A549 (cell line): ENCODE measurements at regions not wholly inside any gene's neighbourhood (a gene's known extent, or its start where the extent isn't known, plus 50 kb on each side); places are given as distances from the start of the nearest gene placed in this dataset.

Source experiments
- ATAC-seq, 2 experiments: fragments of 200-7000 bp in 1 of 2; fragments of >200 bp in 1 of 2; cut with Nextera tagmentation in 1 of 2; cut with Tn5 transposase in 1 of 2; 3 replicates each; pipeline versions ENCODE4 v1.8.0 to v1.9.1; 2018 to 2020; ENCODE audit warnings: mild to moderate bottlenecking in 1 of 2, moderate library complexity in 1 of 2
- CTCF ChIA-PET: fragments of 300-600 bp; sonication (Branson Sonifier 250); formaldehyde crosslinking; extraction: SDS; loops from one replicate; lab custom pipeline; 2021; ENCODE audit warnings: antibody characterized with exemption, inconsistent platforms; lab: Yijun Ruan, JAX
- POLR2A ChIA-PET: fragments of 350-600 bp; formaldehyde crosslinking; extraction: SDS; loops from one replicate; lab custom pipeline; 2021; ENCODE audit warnings: antibody characterized with exemption, inconsistent platforms; lab: Yijun Ruan, JAX
- DNase-seq, 2 experiments: peaks; one replicate each; pipeline versions ENCODE4 v3.0.0 to v3.0.0-alpha.2; 2011 to 2016; ENCODE audit warnings: low read depth in 1 of 2, low spot score in 1 of 2
- FAIRE-seq: peaks from 2 replicates; lab custom pipeline; 2011; peaks lifted over from hg19 to GRCh38; lab: Jason Lieb, UNC
- H3K27ac ChIP-seq, 2 experiments: fragments of >200 bp; sonication (Bioruptor Twin); formaldehyde crosslinking; 3 replicates each; pipeline ENCODE4 v1.5.1; 2016 to 2017
- H3K4me1 ChIP-seq: fragments of >200 bp; sonication (Bioruptor Twin); formaldehyde crosslinking; 3 replicates; pipeline ENCODE4 v1.6.1; 2016
- H3K4me2 ChIP-seq: fragments of >200 bp; sonication (Bioruptor Twin); formaldehyde crosslinking; 3 replicates; pipeline ENCODE4 v1.6.1; 2016
- H3K4me3 ChIP-seq: fragments of >200 bp; sonication (Bioruptor Twin); formaldehyde crosslinking; 3 replicates; pipeline ENCODE4 v1.5.1; 2016
- H3K9me3 ChIP-seq: fragments of >200 bp; sonication (Bioruptor Twin); formaldehyde crosslinking; 3 replicates; pipeline ENCODE4 v1.6.1; 2016
- BCL3 ChIP-seq: fragments of >200 bp; sonication (Bioruptor Twin); formaldehyde crosslinking; IDR thresholded peaks from 3 replicates; pipeline ENCODE4 v1.6.1; 2016
- BHLHE40 ChIP-seq: IDR thresholded peaks from 2 replicates; pipeline ENCODE4 v1.6.1; 2012; ENCODE audit warnings: low read depth, low read length, inconsistent platforms
- CHD2 ChIP-seq: fragments of 150-350 bp; IDR thresholded peaks from 2 replicates; pipeline ENCODE4 v1.6.1; 2014; ENCODE audit warnings: low read length; ENCODE audit not compliant: partially characterized antibody
- CTCF ChIP-seq: fragments of >200 bp; sonication (Bioruptor Twin); formaldehyde crosslinking; IDR thresholded peaks from 3 replicates; pipeline ENCODE4 v1.5.1; 2016
- EP300 ChIP-seq, 2 experiments: fragments of >200 bp; sonication (Bioruptor Twin); formaldehyde crosslinking; IDR thresholded peaks; 2 replicates in 1 of 2; 3 replicates in 1 of 2; pipeline ENCODE4 v1.6.1; 2016 to 2017
- FOSB ChIP-seq: fragments of 250-450 bp; sonication (Bioruptor Pico); IDR thresholded peaks from 2 replicates; pipeline ENCODE4 v1.5.0; 2020; ENCODE audit warnings: mild to moderate bottlenecking, moderate library complexity
- GATA3 ChIP-seq: IDR thresholded peaks from 2 replicates; pipeline ENCODE4 v1.6.1; 2012; ENCODE audit warnings: borderline replicate concordance
- HDAC2 ChIP-seq: fragments of 200-600 bp; sonication (generic); IDR thresholded peaks from 2 replicates; pipeline ENCODE4 v1.6.1; 2016
- HEYL ChIP-seq: fragments of 250-450 bp; sonication (Bioruptor Pico); IDR thresholded peaks from 2 replicates; pipeline ENCODE4 v1.8.0; 2021; ENCODE audit warnings: mild to moderate bottlenecking, moderate library complexity
- HOXB5 ChIP-seq: fragments of 250-450 bp; sonication (Bioruptor Pico); IDR thresholded peaks from 2 replicates; pipeline ENCODE4 v1.5.0; 2020; ENCODE audit warnings: mild to moderate bottlenecking, moderate library complexity
- JUN ChIP-seq, 2 experiments: fragments of >200 bp; sonication (Bioruptor Twin); formaldehyde crosslinking; IDR thresholded peaks; 2 replicates in 1 of 2; 3 replicates in 1 of 2; pipeline ENCODE4 v1.6.1; 2016 to 2017
- KDM1A ChIP-seq: fragments of 200-600 bp; sonication (generic); IDR thresholded peaks from 2 replicates; pipeline ENCODE4 v1.6.1; 2016; ENCODE audit warnings: low read depth, mild to moderate bottlenecking
- KDM5A ChIP-seq: fragments of 200-600 bp; sonication (generic); IDR thresholded peaks from 2 replicates; pipeline ENCODE4 v1.6.1; 2016; ENCODE audit warnings: antibody characterized with exemption, mild to moderate bottlenecking
- MAFK ChIP-seq: fragments of 450-650 bp; IDR thresholded peaks from 2 replicates; pipeline ENCODE4 v1.6.1; 2014; ENCODE audit not compliant: partially characterized antibody
- MYC ChIP-seq: IDR thresholded peaks from 2 replicates; pipeline ENCODE4 v1.6.1; 2012; ENCODE audit warnings: mild to moderate bottlenecking, inconsistent platforms, low read length, improper control_type of control experiment, borderline replicate concordance
- NR3C1 ChIP-seq: fragments of >200 bp; sonication (Bioruptor Twin); formaldehyde crosslinking; IDR thresholded peaks from 3 replicates; pipeline ENCODE4 v1.6.1; 2017
- PHF8 ChIP-seq: fragments of 200-600 bp; sonication (generic); IDR thresholded peaks from 2 replicates; pipeline ENCODE4 v1.6.1; 2016; ENCODE audit warnings: low read depth, mild to moderate bottlenecking, antibody characterized with exemption, moderate library complexity, borderline replicate concordance
- RARB ChIP-seq: fragments of 250-450 bp; sonication (Bioruptor Pico); IDR thresholded peaks from 2 replicates; pipeline ENCODE4 v1.8.0; 2021; ENCODE audit warnings: mild to moderate bottlenecking, moderate library complexity
- REST ChIP-seq: fragments of 200-600 bp; sonication (generic); IDR thresholded peaks from 2 replicates; pipeline ENCODE4 v1.6.1; 2016; ENCODE audit warnings: antibody characterized with exemption, mild to moderate bottlenecking, moderate library complexity
- SREBF2 ChIP-seq: fragments of 450-650 bp; IDR thresholded peaks from 2 replicates; pipeline ENCODE4 v1.6.1; 2014; ENCODE audit warnings: mild to moderate bottlenecking, moderate library complexity
- ZFP36 ChIP-seq: fragments of 450-650 bp; IDR thresholded peaks from 2 replicates; pipeline ENCODE4 v1.6.1; 2014; ENCODE audit warnings: borderline replicate concordance; ENCODE audit not compliant: partially characterized antibody
- ZNF302 ChIP-seq: fragments of 250-450 bp; sonication (Bioruptor Pico); IDR thresholded peaks from 2 replicates; pipeline ENCODE4 v1.9.0; 2021; ENCODE audit warnings: inconsistent platforms, mild to moderate bottlenecking, moderate library complexity
- WGBS: methylation state at CpG from one replicate; pipeline ENCODE4 v1.1.6; 2017; ENCODE audit errors: missing lambda C conversion rate; 5-methylcytosine and 5-hydroxymethylcytosine counted together
- TF ChIP-seq, protein P1 (sequence below): IDR thresholded peaks from 2 replicates; pipeline ENCODE4 v1.6.1; 2012; ENCODE audit warnings: low read depth, borderline replicate concordance
- TF ChIP-seq, protein P2 (sequence below): IDR thresholded peaks from 2 replicates; pipeline ENCODE4 v1.6.1; 2012
- TF ChIP-seq, protein P3 (sequence below): fragments of 150-350 bp; IDR thresholded peaks from 2 replicates; pipeline ENCODE4 v1.6.1; 2014; ENCODE audit warnings: low read depth, mild to moderate bottlenecking, low read length

GRCh38 chr9:80951675-80952074, 737.7 kb downstream of the TLE1 start:
- FAIRE-seq (no peak), ATAC-seq (no peak), DNase-seq (no peak)
- Histone ChIP-seq H3K9me3 (no peaks in the 10 kb centered on the region), H3K4me2 (no peak overlapping the region), H3K27ac (no peak overlapping the region), H3K4me3 (no peak overlapping the region), H3K4me1 (no peaks in the 10 kb centered on the region)
- TF ChIP-seq, protein P1, sequence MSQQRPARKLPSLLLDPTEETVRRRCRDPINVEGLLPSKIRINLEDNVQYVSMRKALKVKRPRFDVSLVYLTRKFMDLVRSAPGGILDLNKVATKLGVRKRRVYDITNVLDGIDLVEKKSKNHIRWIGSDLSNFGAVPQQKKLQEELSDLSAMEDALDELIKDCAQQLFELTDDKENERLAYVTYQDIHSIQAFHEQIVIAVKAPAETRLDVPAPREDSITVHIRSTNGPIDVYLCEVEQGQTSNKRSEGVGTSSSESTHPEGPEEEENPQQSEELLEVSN: no peak
- no peak for TF ChIP-seq PHF8
- no peak for TF ChIP-seq FOSB (CRISPR knock-in tag)
- TF ChIP-seq KDM5A: no peak
- TF ChIP-seq JUN (IDR thresholded peaks at IDR 0.05): no peak
- no peak for TF ChIP-seq MYC
- no peak for TF ChIP-seq MAFK
- TF ChIP-seq HOXB5 (CRISPR knock-in tag): no peak
- POLR2A ChIA-PET: no interaction called here
- CTCF ChIA-PET: no interaction called here
- WGBS: 58% methylated on average over 7 of the region's 7 CpGs

DNA sequence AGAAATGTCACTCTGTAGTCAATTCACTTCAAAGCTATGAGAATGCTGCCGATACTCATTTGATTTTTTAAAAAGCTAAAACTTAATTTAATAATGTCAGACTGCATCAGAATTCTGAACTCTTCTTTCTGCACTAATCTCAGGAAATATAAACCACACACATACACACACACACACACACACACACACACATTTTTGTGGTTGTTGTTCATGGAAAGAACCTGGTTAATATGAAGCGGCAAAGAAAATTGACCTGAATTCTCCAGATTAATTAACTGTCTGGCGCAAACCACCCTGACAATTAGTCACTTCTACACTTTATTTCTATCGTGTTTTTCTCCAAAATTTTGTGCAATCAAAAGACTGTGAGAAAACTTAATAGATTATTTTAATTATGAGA, 740.5 kb downstream of the TLE1 start:
- POLR2A ChIA-PET: no interaction called here
- no peak for FAIRE-seq
- WGBS: 85% methylated on average over 4 of the region's 4 CpGs

DNA sequence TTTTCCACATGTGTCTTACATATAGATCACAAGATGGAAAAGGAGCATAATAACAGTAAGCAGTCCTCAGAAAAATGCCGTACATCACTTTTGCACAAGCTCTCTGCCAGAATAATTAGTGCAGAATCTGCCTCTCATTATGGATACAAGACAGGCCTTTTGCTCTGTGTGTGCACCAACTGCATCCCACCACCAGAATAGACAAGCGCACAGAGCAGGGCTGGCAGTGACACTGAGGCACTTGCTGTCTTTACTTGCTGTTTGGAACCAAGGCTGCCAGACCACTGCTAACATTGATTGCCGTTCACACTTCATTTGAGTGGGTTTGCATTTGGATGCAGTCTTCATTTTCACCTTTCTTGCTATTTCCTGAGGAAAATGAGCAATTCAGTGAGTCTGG, 741.3 kb downstream of the TLE1 start:
- H3K4me2 ChIP-seq: no peak overlapping the region
- no peaks in the 10 kb centered on the region for H3K9me3 ChIP-seq
- ChIA-PET POLR2A (no interaction called here), CTCF (interaction anchor here (0.8 to 1.3 kb wide), 2 partner anchors 10 to 13 kb away, joined by 3 read pairs; no protein-coding TSS in a partner anchor)
- 74% methylated on average over 3 of the region's 3 CpGs for WGBS
- FAIRE-seq (no peak), ATAC-seq (no peak), DNase-seq (no peak)
- no peak overlapping the region for H3K4me3 ChIP-seq
- H3K4me1 ChIP-seq: no peaks in the 10 kb centered on the region
- H3K27ac ChIP-seq: no peak overlapping the region
- TF ChIP-seq ZNF302 (CRISPR knock-in tag) (no peak), FOSB (CRISPR knock-in tag) (no peak), CTCF (no peak), NR3C1 (no peak), BCL3 (no peak), KDM5A (no peak), BHLHE40 (no peak), ZFP36 (no peak), RARB (CRISPR knock-in tag) (no peak), HDAC2 (no peak), SREBF2 (no peak), GATA3 (no peak), EP300 (IDR thresholded peaks at IDR 0.05) (no peak)
- TF ChIP-seq, protein P2, sequence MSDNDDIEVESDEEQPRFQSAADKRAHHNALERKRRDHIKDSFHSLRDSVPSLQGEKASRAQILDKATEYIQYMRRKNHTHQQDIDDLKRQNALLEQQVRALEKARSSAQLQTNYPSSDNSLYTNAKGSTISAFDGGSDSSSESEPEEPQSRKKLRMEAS: no peak
- TF ChIP-seq, protein P3, sequence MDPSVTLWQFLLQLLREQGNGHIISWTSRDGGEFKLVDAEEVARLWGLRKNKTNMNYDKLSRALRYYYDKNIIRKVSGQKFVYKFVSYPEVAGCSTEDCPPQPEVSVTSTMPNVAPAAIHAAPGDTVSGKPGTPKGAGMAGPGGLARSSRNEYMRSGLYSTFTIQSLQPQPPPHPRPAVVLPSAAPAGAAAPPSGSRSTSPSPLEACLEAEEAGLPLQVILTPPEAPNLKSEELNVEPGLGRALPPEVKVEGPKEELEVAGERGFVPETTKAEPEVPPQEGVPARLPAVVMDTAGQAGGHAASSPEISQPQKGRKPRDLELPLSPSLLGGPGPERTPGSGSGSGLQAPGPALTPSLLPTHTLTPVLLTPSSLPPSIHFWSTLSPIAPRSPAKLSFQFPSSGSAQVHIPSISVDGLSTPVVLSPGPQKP: no peak

More for the DNA sequence above, 740.5 kb downstream of the TLE1 start:
- no peak overlapping the region for H3K4me3 ChIP-seq
- no peak overlapping the region for H3K27ac ChIP-seq
- DNase-seq: no peak
- TF ChIP-seq HEYL: no peak
- no peak for TF ChIP-seq KDM1A
- no peak for TF ChIP-seq REST
- TF ChIP-seq CHD2: no peak
- TF ChIP-seq KDM5A: no peak
- TF ChIP-seq, all 56 proteins: peak for 0
- no peak for ATAC-seq
- H3K9me3 ChIP-seq: no peaks in the 10 kb centered on the region
- H3K4me2 ChIP-seq: no peak overlapping the region
- no peaks in the 10 kb centered on the region for H3K4me1 ChIP-seq
- CTCF ChIA-PET: interaction anchor here (0.6 to 1.3 kb wide), 2 partner anchors 10 to 218 kb away, joined by 3 read pairs; no protein-coding TSS in a partner anchor
